CD14-positive monocyte (primary cell): ENCODE measurements at regions not wholly inside any gene's neighbourhood (a gene's known extent, or its start where the extent isn't known, plus 50 kb on each side); places are given as distances from the start of the nearest gene placed in this dataset.

ENCODE experiments used
- DNase-seq, 3 donors: peaks; one replicate each; pipeline ENCODE4 v3.0.0-alpha.2; 2011 to 2022
- H2AFZ ChIP-seq: 2 replicates; pipeline ENCODE4 v1.6.0; 2012; ENCODE audit warnings: mild to moderate bottlenecking, low read depth, low read length, inconsistent platforms; ENCODE audit not compliant: insufficient read depth, poor library complexity, severe bottlenecking
- H3K27ac ChIP-seq, 2 donors: 1 replicate in 1 of 2; 2 replicates in 1 of 2; pipeline ENCODE4 v1.5.1; 2012 to 2013; ENCODE audit warnings: low read length in 2 of 2, control low read depth in 1 of 2, inconsistent platforms in 1 of 2, low read depth in 1 of 2, mild to moderate bottlenecking in 1 of 2
- H3K27me3 ChIP-seq, 2 donors: one replicate each; pipeline versions ENCODE4 v1.6.0 to v1.6.1; 2011 to 2013; ENCODE audit warnings: low read length in 2 of 2; ENCODE audit not compliant: control insufficient read depth in 2 of 2, insufficient read depth in 2 of 2
- H3K36me3 ChIP-seq, 2 donors: replicated peaks in 1 of 2; 1 replicate in 1 of 2; 2 replicates in 1 of 2; pipeline versions ENCODE4 v1.5.1 to v1.6.1; 2012 to 2013; ENCODE audit warnings: low read length in 2 of 2, control low read depth in 1 of 2, inconsistent platforms in 1 of 2, mild to moderate bottlenecking in 1 of 2; ENCODE audit not compliant: insufficient read depth in 2 of 2, control insufficient read depth in 1 of 2
- H3K4me1 ChIP-seq, 2 donors: 1 replicate in 1 of 2; 2 replicates in 1 of 2; pipeline versions ENCODE4 v1.5.1 to v1.6.1; 2012 to 2013; ENCODE audit warnings: low read length in 2 of 2, control low read depth in 1 of 2, inconsistent platforms in 1 of 2, mild to moderate bottlenecking in 1 of 2, moderate library complexity in 1 of 2; ENCODE audit not compliant: insufficient read depth in 2 of 2, control insufficient read depth in 1 of 2
- H3K4me2 ChIP-seq: replicated peaks from 2 replicates; pipeline ENCODE3; 2012; ENCODE audit warnings: low read length, moderate library complexity, mild to moderate bottlenecking; ENCODE audit not compliant: poor library complexity, severe bottlenecking; ENCODE audit errors: extremely low read depth
- H3K4me3 ChIP-seq, 3 experiments: fragments of 200-600 bp in 1 of 3; sonication (generic) in 1 of 3; replicated peaks in 1 of 3; 1 replicate in 2 of 3; 2 replicates in 1 of 3; pipeline ENCODE4 v1.5.1; 2011 to 2013; ENCODE audit warnings: low read length in 3 of 3, mild to moderate bottlenecking in 3 of 3, control low read depth in 2 of 3, low read depth in 2 of 3, inconsistent platforms in 1 of 3, moderate library complexity in 1 of 3
- H3K79me2 ChIP-seq: 2 replicates; pipeline ENCODE4 v1.6.0; 2012; ENCODE audit warnings: mild to moderate bottlenecking, control low read depth, inconsistent platforms, low read length, moderate library complexity; ENCODE audit not compliant: insufficient read depth
- H3K9ac ChIP-seq: 2 replicates; pipeline ENCODE4 v1.6.0; 2017; ENCODE audit warnings: low read length, mild to moderate bottlenecking; ENCODE audit not compliant: insufficient read depth, poor library complexity, severe bottlenecking
- H3K9me3 ChIP-seq, 2 donors: replicated peaks in 1 of 2; 1 replicate in 1 of 2; 2 replicates in 1 of 2; pipeline versions ENCODE4 v1.5.1 to v1.6.1; 2012 to 2013; ENCODE audit warnings: low read length in 2 of 2, control low read depth in 1 of 2; ENCODE audit not compliant: control insufficient read depth in 1 of 2, insufficient read depth in 1 of 2
- H4K20me1 ChIP-seq: 2 replicates; pipeline ENCODE4 v1.6.0; 2012; ENCODE audit warnings: mild to moderate bottlenecking, low read length, control low read depth, moderate library complexity; ENCODE audit not compliant: insufficient read depth
- H3K27ac Mint-ChIP-seq, 7 donors: one replicate each; pipeline ENCODE4 v1.8.0; 2020; ENCODE audit warnings: mild to moderate bottlenecking in 7 of 7, mixed read lengths in 7 of 7, moderate library complexity in 6 of 7, inconsistent platforms in 2 of 7
- H3K27me3 Mint-ChIP-seq, 3 donors: one replicate each; pipeline ENCODE4 v1.8.0; 2021 to 2022; ENCODE audit warnings: low read depth in 3 of 3, mild to moderate bottlenecking in 3 of 3, mixed read lengths in 3 of 3, moderate library complexity in 3 of 3, inconsistent platforms in 1 of 3
- H3K36me3 Mint-ChIP-seq, 2 donors: one replicate each; pipeline ENCODE4 v1.8.0; 2020; ENCODE audit warnings: mixed read lengths in 2 of 2, inconsistent platforms in 1 of 2, mild to moderate bottlenecking in 1 of 2
- H3K4me1 Mint-ChIP-seq: one replicate; pipeline ENCODE4 v1.8.0; 2020; ENCODE audit warnings: mild to moderate bottlenecking, mixed read lengths
- H3K4me3 Mint-ChIP-seq, 2 donors: one replicate each; pipeline ENCODE4 v1.8.0; 2020; ENCODE audit warnings: mild to moderate bottlenecking in 2 of 2, mixed read lengths in 2 of 2, moderate library complexity in 1 of 2
- H3K9me3 Mint-ChIP-seq, 7 donors: one replicate each; pipeline ENCODE4 v1.8.0; 2020 to 2022; ENCODE audit warnings: mixed read lengths in 7 of 7, mild to moderate bottlenecking in 6 of 7, moderate library complexity in 6 of 7, inconsistent platforms in 2 of 7
- CTCF ChIP-seq: fragments of 200-600 bp; IDR thresholded peaks from one replicate; pipeline ENCODE4 v1.8.0; 2022; ENCODE audit warnings: antibody characterized with exemption, mild to moderate bottlenecking
- WGBS: methylation state at CpG from one replicate; pipeline ENCODE4 v1.1.5; 2013; ENCODE audit warnings: missing lambda C conversion rate; ENCODE audit not compliant: insufficient coverage; 5-methylcytosine and 5-hydroxymethylcytosine counted together
- intact Hi-C, 2 donors: fragments of 100-400 bp; cut with micrococcal nuclease; formaldehyde crosslinking; loops; one replicate each; pipeline versions ENCODE4 v1.15.0 to v1.15.1; 2023

GRCh38 chr3:34983631-34984030 is 655.7 kb upstream of the ARPP21 start:
- no peak for DNase-seq
- H3K36me3 ChIP-seq = no peaks in the 10 kb centered on the region
- H3K4me1 ChIP-seq = no peaks in the 10 kb centered on the region
- 71% methylated on average over 1 of the region's 4 CpGs for WGBS
- H3K9ac ChIP-seq = no peak overlapping the region
- no peaks in the 10 kb centered on the region for H3K4me1 Mint-ChIP-seq
- H3K79me2 ChIP-seq = no peaks in the 10 kb centered on the region
- TF ChIP-seq CTCF = no peak
- no peak overlapping the region for H3K4me3 Mint-ChIP-seq
- H3K27me3 Mint-ChIP-seq = no peaks in the 10 kb centered on the region
- H3K36me3 Mint-ChIP-seq = no peaks in the 10 kb centered on the region
- peaks cover 2 to 14% (median 7%) of the 10 kb centered on the region in 7 donors for H3K9me3 Mint-ChIP-seq
- H3K27ac Mint-ChIP-seq = no peak overlapping the region
- H3K27ac ChIP-seq = no peak overlapping the region
- no peaks in the 10 kb centered on the region for H4K20me1 ChIP-seq
- peaks cover 0 to 11% of the 10 kb centered on the region in 2 donors for H3K9me3 ChIP-seq
- H3K27me3 ChIP-seq = no peaks in the 10 kb centered on the region
- no peak overlapping the region for H2AFZ ChIP-seq
- no peak overlapping the region for H3K4me2 ChIP-seq
- intact Hi-C loops = no loop called here
- H3K4me3 ChIP-seq = no peak overlapping the region

DNA sequence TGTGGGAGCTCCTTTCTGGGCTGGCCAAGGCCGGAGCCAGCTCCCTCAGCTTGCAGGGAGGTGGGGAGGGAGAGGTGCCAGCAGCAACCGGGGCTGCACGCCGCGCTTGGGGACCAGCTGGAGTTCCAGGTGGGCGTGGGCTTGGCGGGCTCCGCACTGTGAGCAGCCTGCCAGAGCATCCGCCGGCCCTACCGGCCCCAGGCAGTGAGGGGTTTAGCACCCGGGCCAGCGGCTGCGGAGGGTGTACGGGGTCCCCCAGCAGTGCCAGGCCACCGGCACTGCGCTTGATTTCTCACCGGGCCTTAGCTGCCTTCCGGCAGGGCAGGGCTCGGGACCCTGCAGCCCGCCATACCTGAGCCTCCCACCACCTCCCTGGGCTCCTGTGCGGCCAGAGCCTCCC is 651.0 kb upstream of the ARPP21 start:
- no peaks in the 10 kb centered on the region for H3K36me3 ChIP-seq
- H3K27me3 Mint-ChIP-seq = peaks cover 0 to 1% (median 0%) of the 10 kb centered on the region in 3 donors
- no peak for DNase-seq
- H3K36me3 Mint-ChIP-seq = no peaks in the 10 kb centered on the region
- no peak for TF ChIP-seq CTCF
- H2AFZ ChIP-seq = no peak overlapping the region
- no peaks in the 10 kb centered on the region for H3K4me1 Mint-ChIP-seq
- H3K4me2 ChIP-seq = no peak overlapping the region
- no peaks in the 10 kb centered on the region for H4K20me1 ChIP-seq
- 95% methylated on average over 17 of the region's 22 CpGs for WGBS
- no peak overlapping the region for H3K4me3 ChIP-seq
- no peak overlapping the region for H3K4me3 Mint-ChIP-seq
- no peaks in the 10 kb centered on the region for H3K27me3 ChIP-seq
- intact Hi-C loops = no loop called here
- H3K9ac ChIP-seq = no peak overlapping the region
- H3K9me3 ChIP-seq = peaks cover 0 to 13% of the 10 kb centered on the region in 2 donors
- H3K27ac Mint-ChIP-seq = no peak overlapping the region
- peaks cover 2 to 17% (median 10%) of the 10 kb centered on the region in 7 donors for H3K9me3 Mint-ChIP-seq
- H3K4me1 ChIP-seq = no peaks in the 10 kb centered on the region
- H3K79me2 ChIP-seq = no peaks in the 10 kb centered on the region
- no peak overlapping the region for H3K27ac ChIP-seq
